Loucy (cell line): ENCODE measurements at regions not wholly inside any gene's neighbourhood (a gene's known extent, or its start where the extent isn't known, plus 50 kb on each side); places are given as distances from the start of the nearest gene placed in this dataset.

ENCODE experiments used
- EZH2phosphoT487 ChIP-seq: fragments of 200-600 bp; IDR thresholded peaks from 2 replicates; pipeline ENCODE4 v1.6.1; 2018; ENCODE audit warnings: antibody characterized with exemption, mild to moderate bottlenecking, moderate library complexity, borderline replicate concordance
- TF ChIP-seq, protein P1 (sequence below): fragments of 200-600 bp; sonication (generic); conservative IDR thresholded peaks from 2 replicates; pipeline ENCODE4 v1.5.1; 2014; ENCODE audit warnings: mild to moderate bottlenecking, antibody characterized with exemption, low read length

DNA sequence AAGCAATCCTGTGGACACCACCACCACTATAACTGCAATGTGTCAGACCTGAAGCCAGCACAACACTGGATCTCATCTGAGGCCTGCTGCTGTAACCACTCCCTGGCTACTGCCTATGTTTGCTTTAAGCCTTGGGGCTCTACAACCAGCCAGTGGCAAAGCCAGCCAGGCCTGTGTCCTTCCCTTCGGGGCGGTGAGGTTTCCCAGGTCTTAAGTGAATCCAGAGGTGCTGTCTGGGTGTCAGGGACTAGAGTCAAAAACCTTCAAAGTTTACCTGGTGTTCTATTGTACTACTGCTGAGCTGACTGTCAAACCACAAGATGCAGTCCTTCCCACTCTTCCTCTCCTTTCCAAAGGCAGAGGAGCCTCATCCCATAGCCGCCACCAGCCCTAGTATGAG, 750.5 kb downstream of the FAM133A start:
- TF ChIP-seq EZH2phosphoT487 = no peak
- TF ChIP-seq, protein P1, sequence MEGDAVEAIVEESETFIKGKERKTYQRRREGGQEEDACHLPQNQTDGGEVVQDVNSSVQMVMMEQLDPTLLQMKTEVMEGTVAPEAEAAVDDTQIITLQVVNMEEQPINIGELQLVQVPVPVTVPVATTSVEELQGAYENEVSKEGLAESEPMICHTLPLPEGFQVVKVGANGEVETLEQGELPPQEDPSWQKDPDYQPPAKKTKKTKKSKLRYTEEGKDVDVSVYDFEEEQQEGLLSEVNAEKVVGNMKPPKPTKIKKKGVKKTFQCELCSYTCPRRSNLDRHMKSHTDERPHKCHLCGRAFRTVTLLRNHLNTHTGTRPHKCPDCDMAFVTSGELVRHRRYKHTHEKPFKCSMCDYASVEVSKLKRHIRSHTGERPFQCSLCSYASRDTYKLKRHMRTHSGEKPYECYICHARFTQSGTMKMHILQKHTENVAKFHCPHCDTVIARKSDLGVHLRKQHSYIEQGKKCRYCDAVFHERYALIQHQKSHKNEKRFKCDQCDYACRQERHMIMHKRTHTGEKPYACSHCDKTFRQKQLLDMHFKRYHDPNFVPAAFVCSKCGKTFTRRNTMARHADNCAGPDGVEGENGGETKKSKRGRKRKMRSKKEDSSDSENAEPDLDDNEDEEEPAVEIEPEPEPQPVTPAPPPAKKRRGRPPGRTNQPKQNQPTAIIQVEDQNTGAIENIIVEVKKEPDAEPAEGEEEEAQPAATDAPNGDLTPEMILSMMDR = no peak
